ENCODE measurements at regions not wholly inside any gene's neighbourhood (a gene's known extent, or its start where the extent isn't known, plus 50 kb on each side); places are given as distances from the start of the nearest gene placed in this dataset.

DNA sequence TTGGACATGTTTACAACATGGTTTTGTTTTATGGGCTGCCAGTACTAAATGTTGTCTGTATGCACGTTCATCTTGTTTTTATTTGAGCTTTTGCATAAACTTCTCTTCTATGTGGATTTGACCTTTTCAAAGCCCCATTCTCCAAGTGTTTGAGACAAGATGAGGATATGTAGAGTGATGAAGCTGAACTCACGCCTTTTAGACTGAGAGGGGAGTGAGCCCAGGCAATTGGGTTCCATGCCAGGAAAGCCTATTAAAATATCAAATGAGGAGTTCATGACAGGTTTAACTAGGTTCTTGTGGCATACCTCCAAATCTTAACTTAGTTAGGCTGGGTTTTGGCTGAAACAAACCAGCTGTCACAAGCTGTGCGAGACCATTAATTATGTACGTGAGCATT, 170.4 kb upstream of the LDB2 start:
- in situ Hi-C loops (cut with HindIII; ENCODE audit: low sequenced_read_pairs) = no loop called here

DNA sequence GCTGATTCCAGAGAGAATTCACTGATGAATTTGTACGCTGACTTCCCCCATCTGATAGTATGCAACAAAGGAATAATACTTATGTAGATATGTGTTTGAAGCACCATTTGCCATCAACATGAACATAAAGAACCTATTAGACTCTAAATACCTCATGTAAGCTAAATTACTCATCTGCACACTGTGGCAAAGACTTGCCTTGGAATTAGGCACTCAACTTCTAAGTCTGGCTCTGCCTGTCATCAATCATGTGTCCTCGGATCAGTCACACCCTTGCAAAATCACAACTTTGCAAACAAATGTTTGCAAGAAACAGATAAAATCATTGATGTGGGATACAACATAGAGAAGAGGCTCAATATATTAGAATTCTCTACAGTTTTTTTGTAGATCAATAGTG, 169.9 kb upstream of the LDB2 start:
- in situ Hi-C loops (cut with HindIII; ENCODE audit: low sequenced_read_pairs) = no loop called here

DNA sequence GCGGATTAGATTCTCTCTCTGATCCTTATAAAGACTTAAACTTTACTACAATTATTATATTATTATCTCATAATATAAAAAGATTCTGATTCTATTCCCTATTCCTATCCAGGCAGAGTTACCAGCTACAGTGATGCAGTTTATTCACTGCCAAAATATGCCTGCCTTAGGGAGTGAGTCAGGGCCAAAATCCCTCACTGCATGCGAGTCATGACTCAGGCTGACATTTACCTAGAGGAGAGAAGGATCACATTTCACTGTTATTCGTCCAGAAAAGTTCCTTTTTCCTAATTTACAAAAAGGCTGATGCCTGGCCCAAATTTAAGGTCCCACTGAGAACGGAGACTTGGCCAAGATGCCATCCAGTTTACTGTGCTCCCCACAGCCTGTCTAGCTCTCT, 168.5 kb upstream of the LDB2 start:
- in situ Hi-C loops (cut with HindIII; ENCODE audit: low sequenced_read_pairs) = no loop called here

DNA sequence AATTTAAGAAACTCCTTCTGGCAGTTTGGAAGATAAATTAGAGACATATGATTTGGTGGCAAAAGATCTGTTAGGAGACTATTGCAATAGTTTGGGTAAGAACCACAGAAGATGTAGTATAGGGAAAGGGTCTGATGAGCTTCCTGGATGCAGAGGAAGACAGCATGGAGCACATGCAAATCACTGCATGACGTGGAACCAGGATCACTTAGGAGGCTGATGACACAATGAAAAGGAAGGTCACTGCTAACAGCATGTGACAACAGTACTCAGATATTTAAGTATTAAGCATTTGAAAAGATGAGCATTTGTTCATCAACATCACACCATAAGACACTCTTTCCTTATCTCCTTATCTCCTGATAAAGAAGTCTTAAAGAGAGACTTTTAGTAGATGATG, 167.8 kb upstream of the LDB2 start:
- in situ Hi-C loops (cut with HindIII; ENCODE audit: low sequenced_read_pairs) = no loop called here

DNA sequence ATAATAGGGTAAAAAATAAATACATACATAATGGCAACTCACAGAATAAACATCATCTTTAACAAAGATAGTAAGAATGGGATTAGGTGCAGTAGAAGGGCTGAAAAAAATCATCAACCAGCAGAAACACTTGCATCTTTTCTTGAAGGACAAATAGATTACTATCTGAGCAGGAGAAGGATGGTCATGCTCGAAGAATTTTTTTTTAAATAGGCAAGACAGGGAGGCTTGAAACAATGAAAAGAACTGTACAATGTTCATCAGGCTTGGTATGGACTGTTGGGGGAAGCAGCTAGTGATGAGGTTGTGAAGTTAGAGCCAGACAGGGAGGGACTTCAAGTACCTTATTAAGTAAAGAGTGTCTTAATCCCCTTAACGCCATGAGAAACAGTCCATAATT, 167.4 kb upstream of the LDB2 start:
- in situ Hi-C loops (cut with HindIII; ENCODE audit: low sequenced_read_pairs) = no loop called here

DNA sequence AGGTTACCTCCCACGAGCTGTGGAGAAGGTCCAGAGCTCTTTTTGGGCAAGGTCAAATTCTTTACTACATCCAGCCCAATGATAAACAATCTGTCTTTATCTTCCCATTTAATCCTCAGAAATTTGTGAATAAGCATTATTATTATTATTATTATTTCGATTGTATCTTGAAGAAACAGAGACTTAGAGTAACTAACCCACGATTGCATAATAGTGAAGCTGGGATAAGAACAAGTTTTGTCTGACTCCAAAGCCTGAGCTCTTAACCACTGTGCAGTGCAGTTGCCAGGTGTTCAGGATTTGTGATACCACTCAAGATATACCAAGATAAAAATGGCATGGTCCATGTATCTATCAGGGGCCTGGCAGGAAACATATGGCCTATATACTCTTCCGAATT, 166.5 kb upstream of the LDB2 start:
- in situ Hi-C loops (cut with HindIII; ENCODE audit: low sequenced_read_pairs) = loop anchor here (5.0 kb wide), 1 partner anchor 102 kb away; no protein-coding TSS in a partner anchor

DNA sequence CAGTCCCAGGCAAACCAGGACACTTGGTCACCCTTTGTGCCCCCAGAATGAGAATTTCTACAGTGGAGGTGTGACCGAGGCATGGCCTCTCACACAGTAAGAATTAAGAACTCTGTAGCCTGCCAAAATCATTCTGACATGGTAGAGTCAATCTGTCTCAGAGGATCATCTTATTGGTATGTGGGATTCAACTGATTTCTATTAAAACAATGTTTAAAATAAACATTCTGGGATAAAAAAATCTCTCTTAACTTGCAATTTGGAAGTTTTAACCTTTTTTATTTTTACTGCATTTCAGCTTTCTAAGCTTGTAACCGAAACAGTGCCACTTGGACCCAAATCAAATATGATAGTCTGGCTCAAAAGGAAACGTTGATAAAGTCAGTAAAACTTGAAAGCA, 165.4 kb upstream of the LDB2 start:
- in situ Hi-C loops (cut with HindIII; ENCODE audit: low sequenced_read_pairs) = loop anchor here (5.0 kb wide), 1 partner anchor 103 kb away; no protein-coding TSS in a partner anchor

DNA sequence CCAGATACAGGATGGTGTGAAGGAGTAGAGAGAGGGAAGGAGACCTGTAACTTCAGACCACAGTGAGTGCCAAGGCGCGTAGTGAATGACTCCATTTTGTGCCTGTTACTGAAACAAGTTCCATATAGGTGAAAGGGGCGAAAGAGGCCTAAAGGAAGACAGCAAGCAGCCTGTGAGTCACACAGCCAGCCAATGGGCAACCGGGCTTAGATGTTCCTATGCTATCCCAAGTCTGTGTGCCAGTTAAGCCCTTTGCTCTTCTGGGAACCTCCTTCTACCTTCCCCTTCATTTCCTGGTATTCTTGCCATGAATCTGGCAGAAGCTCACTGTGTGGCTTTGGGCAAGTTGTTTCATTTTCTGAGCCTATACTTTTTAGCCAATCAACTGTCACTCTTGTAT, 161.8 kb upstream of the LDB2 start:
- in situ Hi-C loops (cut with HindIII; ENCODE audit: low sequenced_read_pairs) = loop anchor here (5.0 kb wide), 1 partner anchor 107 kb away; no protein-coding TSS in a partner anchor

DNA sequence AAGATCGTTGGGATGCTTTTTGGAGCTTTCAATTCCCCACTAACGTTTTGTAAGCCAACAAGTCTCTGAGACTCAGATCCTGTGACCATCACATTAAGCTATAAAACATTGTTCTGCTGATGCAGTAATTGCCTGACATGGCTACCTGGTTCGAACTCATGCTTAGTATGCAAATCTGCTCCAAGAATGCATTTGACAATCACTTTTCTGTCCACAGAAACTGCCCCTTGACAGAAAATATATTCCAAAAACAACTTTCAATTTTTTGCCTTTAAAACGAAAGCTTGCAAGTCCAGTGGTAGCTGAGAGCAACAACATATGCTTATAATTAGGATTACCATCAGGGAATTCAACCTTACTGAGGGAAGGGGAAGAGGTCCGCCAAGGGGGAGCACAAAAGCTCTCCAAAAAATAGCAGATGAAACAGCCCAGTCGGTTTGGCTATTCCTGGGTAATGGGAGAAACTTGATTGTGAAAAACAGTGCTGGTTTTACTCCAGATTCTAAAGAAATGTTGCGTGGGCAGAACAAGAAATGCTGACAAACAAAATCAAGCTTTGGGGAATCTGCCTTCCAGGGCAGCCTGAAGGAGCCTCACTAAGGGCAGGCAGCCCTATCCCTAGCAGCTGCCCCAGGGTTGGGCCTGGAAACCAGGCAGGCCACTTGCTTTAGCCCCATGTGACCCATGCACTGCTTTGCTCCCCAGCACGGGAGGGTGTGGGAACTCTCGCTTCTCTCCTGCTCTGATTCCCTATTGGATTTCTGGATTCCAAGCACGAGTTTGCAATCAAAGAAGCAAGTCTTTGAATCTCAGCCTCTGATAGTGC, 160.7 kb upstream of the LDB2 start:
- in situ Hi-C loops (cut with HindIII; ENCODE audit: low sequenced_read_pairs) = no loop called here

DNA sequence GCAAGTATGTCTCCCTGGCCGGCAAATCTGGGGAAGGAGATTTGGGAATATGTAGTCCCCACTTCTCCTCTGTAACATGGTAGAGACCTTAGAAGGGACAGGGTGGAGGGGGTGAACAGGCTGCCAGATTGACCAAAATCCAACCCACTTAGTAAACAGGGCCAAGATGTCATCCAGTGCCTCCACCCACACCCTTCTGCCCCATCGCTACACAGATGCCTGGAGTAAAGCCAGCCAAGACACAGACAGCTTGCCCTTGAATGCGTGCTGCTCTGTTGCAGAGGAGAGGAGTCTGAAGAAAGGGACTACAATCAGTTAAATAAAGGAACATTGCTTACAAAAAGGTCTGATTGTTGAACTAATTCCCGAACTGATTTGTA, 160.1 kb upstream of the LDB2 start:
- in situ Hi-C loops (cut with HindIII; ENCODE audit: low sequenced_read_pairs) = no loop called here

DNA sequence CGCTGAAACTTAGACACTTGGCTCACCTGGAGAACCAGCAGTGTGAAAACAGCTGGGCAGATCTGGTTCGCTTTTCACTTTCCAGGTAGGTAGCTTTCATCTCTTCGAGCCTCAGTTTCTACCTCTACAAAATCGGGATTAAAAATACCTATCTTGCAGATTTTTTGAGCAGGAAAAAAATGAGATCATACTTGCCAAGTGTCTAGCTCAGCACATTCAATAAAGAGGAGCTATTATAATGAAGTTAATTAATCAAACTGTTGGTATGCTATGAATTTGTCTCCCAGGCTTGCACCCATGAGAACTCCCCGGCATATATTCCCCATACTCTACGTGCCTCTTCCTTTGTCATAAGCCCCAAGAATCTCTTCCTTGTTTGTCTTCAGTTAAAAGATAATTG, 158.6 kb upstream of the LDB2 start:
- in situ Hi-C loops (cut with HindIII; ENCODE audit: low sequenced_read_pairs) = no loop called here

DNA sequence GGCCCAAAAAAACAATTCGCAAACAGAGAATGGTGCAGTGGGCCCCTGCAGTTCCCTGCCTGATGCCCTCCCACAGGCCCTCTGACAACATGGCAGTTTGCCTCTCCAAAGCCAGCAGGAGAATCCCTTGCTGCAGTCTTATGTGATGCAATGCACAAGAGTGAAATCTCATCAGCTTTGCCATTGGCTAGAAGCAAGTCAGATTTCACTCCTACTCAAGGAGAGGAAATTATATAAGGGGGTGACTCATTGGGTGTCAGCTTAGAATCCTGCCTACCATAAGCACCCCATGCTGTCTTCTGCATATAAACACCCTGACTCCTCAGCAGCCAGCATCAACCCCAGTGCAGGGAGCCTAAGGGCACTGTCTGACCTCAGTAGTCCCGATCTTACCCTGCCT, 157.3 kb upstream of the LDB2 start:
- in situ Hi-C loops (cut with HindIII; ENCODE audit: low sequenced_read_pairs) = no loop called here

DNA sequence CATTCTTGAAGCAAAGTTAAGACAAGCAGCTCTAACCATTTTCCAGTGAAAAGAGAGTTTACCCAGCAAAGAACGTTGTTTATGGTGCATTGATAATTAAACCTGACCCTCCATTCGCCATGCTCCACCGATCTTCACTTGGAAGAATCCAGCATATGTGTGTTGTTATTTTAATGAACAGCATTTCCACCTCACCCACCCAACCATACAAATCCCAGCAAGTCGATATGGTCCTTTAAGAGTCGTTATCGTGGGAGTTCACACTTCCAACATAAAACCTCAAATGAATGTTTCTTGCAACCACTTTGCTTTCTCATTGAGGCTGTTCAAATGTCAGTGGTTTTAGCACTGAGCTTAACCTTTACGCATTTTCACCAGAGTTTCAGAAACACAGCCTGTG, 147.4 kb upstream of the LDB2 start:
- in situ Hi-C loops (cut with HindIII; ENCODE audit: low sequenced_read_pairs) = no loop called here

DNA sequence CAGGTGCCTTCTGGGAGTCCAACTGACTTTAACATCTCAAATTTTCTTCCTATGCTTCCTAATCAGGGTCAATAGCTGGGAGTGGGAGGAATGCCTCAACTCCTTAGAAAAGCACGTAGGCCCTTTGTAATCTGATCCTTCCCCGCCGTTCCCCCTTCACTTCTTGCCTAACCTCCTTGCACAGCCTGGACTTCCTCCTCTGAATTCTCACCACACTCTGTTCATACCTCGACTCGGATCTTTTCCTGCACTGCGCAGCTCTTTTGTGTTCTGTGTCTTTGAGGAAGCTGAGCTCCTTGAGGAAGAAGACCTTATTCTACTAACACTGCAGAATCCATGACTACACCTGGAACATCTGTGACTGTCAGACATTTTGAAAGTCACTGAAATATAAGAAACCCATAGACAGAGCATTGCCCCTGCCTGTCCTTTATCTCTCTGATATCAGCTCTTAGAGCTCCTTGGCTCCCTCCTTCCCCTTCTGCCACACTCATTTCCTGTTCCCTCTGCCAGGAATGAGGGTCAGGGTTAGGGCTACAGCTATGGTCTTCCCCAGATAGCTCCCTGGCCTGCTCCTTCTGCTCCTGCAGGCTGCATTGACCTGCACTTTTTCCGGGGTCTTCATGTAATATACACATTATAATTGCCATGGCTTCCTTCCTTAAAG, 140.2 kb upstream of the LDB2 start:
- in situ Hi-C loops (cut with HindIII; ENCODE audit: low sequenced_read_pairs) = no loop called here

DNA sequence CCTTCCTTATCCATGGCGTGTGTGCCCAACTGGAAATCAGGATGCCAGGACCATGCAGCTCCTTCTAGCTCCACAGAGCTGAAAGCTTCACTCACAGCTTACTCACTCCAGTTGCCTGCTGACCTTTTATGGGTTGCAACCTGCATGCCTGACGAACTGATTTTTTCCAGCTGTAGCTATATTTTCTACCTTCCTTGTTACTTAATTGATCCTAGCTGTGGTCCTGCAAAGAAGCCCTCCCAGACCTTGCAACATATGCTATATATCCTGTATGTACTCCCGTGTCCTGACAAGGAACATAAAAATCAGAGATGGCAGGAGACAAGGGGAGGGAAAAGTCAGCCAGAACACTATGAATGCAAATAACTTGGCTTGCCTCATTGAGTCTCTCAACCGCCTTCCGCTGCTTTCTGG, 135.3 kb upstream of the LDB2 start:
- in situ Hi-C loops (cut with HindIII; ENCODE audit: low sequenced_read_pairs) = no loop called here

DNA sequence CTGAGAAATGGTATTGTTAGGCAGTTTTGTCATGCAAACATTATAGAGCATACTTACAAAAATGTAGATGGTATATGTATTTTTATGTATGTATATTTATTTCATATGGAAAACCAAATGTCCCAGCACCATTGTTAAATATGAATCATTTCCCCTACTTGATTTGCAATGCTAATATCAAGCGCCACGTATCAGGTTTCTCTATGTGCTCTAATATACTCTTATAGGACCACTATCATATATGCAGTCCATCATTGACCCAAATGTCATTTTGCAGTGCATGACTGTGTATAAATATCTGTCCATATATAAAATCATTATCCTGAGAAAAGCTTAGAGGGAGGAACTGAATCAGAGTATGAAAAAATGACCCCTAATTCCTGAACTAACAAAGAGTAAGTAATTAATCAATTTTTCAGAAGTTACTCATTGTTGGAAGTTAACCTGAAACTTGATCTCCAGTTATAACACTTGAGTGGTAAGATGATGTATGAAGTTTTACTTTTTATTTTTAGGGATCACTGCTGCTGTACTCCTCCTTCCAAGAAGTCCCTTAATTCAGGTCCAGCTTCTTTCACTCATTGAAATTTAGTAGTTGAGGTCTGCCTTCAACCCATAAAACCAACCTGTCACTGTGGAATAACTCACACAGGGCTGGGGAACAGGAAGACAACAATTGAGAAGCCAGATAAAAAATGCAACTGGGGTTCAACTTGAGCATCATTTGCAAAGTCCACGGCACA, 134.8 kb upstream of the LDB2 start:
- in situ Hi-C loops (cut with HindIII; ENCODE audit: low sequenced_read_pairs) = no loop called here

DNA sequence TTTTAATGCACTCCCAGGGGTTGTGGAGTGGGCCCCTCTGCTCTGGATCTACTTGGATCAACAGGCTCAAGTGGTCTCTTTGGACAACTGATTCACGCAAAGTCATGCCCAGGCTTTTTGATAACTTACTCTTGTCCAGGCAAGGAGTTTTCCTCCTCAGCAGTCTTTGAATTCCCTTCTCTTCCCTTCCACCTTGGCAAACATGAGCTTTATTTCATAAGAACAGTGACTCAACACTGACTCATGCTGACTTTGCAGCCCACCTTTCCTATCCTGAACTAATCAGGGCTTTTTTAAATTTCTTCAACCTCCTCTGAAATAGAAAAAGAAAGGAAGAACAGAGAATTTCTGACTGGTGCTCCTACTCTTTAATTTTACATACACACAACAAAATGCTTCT, 132.1 kb upstream of the LDB2 start:
- in situ Hi-C loops (cut with HindIII; ENCODE audit: low sequenced_read_pairs) = no loop called here

DNA sequence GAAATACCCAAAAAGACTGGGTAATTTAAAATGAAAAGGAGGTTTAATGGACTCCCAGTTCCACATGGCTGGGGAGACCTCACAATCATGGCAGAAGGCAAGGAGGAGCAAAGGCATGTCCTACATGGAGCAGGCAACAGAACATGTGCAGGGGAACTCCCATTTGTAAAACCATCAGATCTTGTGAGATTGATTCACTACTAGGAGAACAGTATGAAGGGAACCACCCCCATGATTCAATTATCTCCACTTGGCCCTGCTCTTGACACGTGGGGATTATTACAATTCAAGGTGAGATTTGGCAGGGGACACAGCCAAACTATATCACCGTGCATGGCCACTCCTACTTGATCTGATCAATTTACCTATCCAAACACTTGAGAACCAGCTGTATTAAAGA, 131.5 kb upstream of the LDB2 start:
- in situ Hi-C loops (cut with HindIII; ENCODE audit: low sequenced_read_pairs) = no loop called here

DNA sequence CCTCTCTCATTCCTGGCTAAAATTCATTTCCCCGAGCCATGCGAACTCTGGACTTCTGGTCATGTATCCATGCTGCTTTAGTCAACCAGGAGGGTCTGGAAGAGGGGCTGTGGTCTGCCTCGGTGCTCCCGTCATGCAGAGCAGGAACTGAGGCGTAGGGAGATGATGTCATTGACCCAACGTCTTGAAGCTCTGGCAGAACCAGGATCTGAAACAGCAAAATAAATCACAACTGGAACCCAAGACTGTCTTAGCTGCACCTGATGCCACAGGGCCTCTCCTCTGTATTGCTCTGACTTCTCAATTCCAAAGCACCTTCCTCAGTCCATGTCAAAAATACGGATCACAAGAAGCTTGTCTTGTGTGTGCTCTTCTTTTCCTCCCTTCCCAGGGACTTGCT, 131.0 kb upstream of the LDB2 start:
- in situ Hi-C loops (cut with HindIII; ENCODE audit: low sequenced_read_pairs) = no loop called here

DNA sequence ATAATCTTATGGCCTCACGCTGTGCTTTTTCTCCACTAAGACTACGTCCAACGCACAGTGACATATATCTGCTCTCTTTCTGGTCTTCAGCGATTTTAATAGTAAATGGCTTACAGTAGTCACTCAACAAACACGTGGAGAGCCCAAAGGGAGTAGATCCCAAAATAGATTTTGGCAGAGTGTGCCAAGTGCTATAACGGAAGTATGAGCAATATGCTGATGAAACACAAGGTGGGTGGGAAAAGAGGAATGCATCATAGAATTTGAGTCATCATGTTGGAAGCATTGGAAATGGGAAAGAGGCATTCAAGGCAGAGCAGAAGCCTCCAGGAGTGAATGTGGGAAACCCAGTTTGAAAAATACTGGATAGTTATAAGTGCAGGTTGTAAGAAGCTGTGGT, 129.1 kb upstream of the LDB2 start:
- in situ Hi-C loops (cut with HindIII; ENCODE audit: low sequenced_read_pairs) = no loop called here

DNA sequence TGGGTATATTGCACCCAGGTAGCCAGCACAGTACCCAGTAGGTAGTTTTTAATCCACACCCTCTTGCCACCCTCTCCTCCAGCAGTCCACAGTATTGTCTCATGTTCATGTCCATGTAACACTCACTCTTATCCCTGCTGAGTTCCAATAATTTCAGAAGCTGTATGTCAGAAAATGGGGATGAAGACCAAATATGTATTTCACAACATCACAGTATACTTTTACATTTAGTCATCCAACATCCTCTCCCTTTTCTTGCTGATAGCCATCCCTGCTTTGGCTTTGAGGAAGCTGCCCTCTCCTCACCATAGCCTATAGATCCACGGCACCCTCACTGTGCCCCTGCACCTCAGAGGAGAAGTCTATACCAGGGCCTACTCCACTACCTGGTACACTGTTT, 126.0 kb upstream of the LDB2 start:
- in situ Hi-C loops (cut with HindIII; ENCODE audit: low sequenced_read_pairs) = no loop called here

DNA sequence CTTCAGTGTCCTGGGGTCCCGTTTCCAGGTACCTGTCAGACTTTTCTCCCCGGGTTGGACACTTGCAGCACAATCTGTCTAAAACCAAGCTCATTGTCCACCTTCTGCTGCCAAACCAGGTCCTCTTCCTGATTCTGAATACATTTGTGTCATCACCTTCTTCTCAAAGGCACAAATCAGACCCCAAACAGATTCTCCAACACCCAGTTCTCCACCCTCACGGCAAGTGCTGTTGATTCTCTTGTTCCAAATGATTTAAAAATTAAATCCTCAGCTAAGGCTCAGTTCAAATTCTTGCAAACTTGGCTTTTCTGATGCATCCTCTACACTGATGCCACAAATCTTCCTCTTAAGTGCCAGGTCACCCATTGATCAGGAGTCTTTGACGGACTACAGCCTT, 122.5 kb upstream of the LDB2 start:
- in situ Hi-C loops (cut with HindIII; ENCODE audit: low sequenced_read_pairs) = no loop called here

All from endothelial cell of hepatic sinusoid (primary cell).